ENCODE measurements at regions not wholly inside any gene's neighbourhood (a gene's known extent, or its start where the extent isn't known, plus 50 kb on each side); places are given as distances from the start of the nearest gene placed in this dataset.

- no peak for TF ChIP-seq CTCF (conservative IDR thresholded peaks at IDR 0.05 in 1 of 2, IDR thresholded peaks at IDR 0.05 in 1 of 2; ENCODE audit: extremely low read depth in 1 of 2, insufficient read depth in 1 of 2, low read depth in 1 of 2, low read length in 2 of 2)
- no peak for TF ChIP-seq EZH2 (IDR thresholded peaks at IDR 0.05; ENCODE audit: borderline replicate concordance, low read length)
These were observed 266.0 kb downstream of the MYCN start for GRCh38 chr2:16206191-16206944.
